ENCODE measurements at regions not wholly inside any gene's neighbourhood (a gene's known extent, or its start where the extent isn't known, plus 50 kb on each side); places are given as distances from the start of the nearest gene placed in this dataset.
A peak's percentile ranks its signal among the peaks of the same experiment; 100 is the strongest.

DNA sequence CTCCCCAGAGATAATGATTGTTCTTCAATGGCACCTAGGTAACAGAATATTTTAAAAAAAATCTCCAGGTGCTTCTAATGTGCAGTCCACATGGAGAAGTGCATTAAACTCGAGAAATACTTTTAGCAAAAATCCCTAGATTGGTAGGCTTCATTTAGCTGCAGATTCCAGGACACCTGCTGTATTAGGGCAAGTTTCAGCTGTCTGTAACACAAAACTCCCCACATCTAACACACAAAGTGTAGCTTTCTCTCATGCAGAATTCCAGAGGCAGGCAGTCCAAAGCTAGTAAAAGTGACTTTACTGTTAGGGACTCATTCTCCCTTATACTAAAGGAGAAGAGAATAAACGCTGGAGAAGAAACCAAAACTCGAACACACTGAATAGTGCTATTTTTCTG lies 1414.3 kb upstream of the B3GALT2 start:
- no peak overlapping the region for H3K4me3 ChIP-seq (ENCODE audit: low read length)
- no peaks in the 10 kb centered on the region for H3K4me1 ChIP-seq (ENCODE audit: control insufficient read depth, insufficient read depth, low read length)
- H3K9me3 ChIP-seq (ENCODE audit: control insufficient read depth, low read length): no peaks in the 10 kb centered on the region
- WGBS: 67% methylated on average over 3 of the region's 3 CpGs
- no peak for DNase-seq
- no peak overlapping the region for H3K27ac ChIP-seq (ENCODE audit: low read length)
- H3K27me3 ChIP-seq (ENCODE audit: control insufficient read depth, insufficient read depth): no peaks in the 10 kb centered on the region
- no peak for ATAC-seq
- intact Hi-C loops (cut with DNase I): no loop called here

DNA sequence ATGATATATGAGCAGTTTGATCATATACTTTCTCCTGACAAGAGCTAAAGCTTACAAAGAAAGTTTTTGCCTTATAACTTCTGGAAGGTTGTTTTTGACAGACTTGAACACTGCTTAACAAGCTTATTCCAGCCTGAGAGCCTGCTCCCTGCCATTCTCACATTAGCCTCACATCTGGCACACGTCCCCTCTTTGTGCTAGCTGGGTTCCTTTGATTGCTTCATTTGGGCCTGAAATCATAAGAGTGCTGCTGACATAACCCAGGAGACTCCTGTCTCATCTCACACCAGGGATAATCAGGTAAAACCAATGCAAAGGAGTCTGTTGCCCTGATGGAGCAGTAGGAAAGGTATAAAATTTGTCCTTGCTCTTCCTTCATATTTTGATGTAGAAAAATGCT lies 1411.7 kb upstream of the B3GALT2 start:
- DNase-seq: no peak
- Histone ChIP-seq H3K9me3 (ENCODE audit: control insufficient read depth, low read length) (no peaks in the 10 kb centered on the region), H3K27me3 (ENCODE audit: control insufficient read depth, insufficient read depth) (no peaks in the 10 kb centered on the region), H3K4me3 (ENCODE audit: low read length) (no peak overlapping the region), H3K4me1 (ENCODE audit: control insufficient read depth, insufficient read depth, low read length) (no peaks in the 10 kb centered on the region), H3K27ac (ENCODE audit: low read length) (no peak overlapping the region)
- 15% methylated on average over 1 of the region's 1 CpG for WGBS
- ATAC-seq: no peak
- intact Hi-C loops (cut with DNase I): no loop called here

- DNase-seq (no peak), ATAC-seq (no peak)
- no peak overlapping the region for H3K27ac ChIP-seq (ENCODE audit: low read length)
- H3K4me1 ChIP-seq (ENCODE audit: control insufficient read depth, insufficient read depth, low read length): no peaks in the 10 kb centered on the region
- H3K4me3 ChIP-seq (ENCODE audit: low read length): no peak overlapping the region
- H3K9me3 ChIP-seq (ENCODE audit: control insufficient read depth, low read length): no peaks in the 10 kb centered on the region
- intact Hi-C loops (cut with DNase I): no loop called here
- H3K27me3 ChIP-seq (ENCODE audit: control insufficient read depth, insufficient read depth): no peaks in the 10 kb centered on the region
- WGBS: 55% methylated on average over 1 of the region's 1 CpG
Observed at GRCh38 chr1:194586302-194586701, 1399.9 kb upstream of the B3GALT2 start.

DNA sequence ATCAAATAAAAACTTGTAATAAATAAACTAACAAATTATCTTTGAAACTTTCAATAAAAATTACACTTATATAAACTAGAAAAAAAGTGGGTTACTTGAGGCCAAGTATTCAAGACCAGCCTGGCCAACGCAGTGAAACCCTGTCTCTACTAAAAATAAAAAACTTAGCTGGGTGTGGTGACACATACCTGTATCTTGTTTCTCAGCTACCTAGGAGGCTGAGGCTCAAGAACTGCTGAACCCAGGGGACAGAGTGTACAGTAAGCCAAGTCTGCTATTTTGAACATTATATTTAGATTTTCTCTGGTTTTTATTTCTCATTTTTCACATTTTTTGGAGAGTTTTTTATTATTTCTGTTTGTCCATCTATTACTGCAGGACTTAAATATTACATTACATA lies 1397.6 kb upstream of the B3GALT2 start:
- Histone ChIP-seq H3K9me3 (ENCODE audit: control insufficient read depth, low read length) (no peaks in the 10 kb centered on the region), H3K27ac (ENCODE audit: low read length) (no peak overlapping the region), H3K4me3 (ENCODE audit: low read length) (no peak overlapping the region), H3K4me1 (ENCODE audit: control insufficient read depth, insufficient read depth, low read length) (no peaks in the 10 kb centered on the region), H3K27me3 (ENCODE audit: control insufficient read depth, insufficient read depth) (no peaks in the 10 kb centered on the region)
- DNase-seq (no peak), ATAC-seq (no peak)
- intact Hi-C loops (cut with DNase I): no loop called here
- 74% methylated on average over 1 of the region's 1 CpG for WGBS

GRCh38 chr1:194570476-194570875 lies 1384.1 kb upstream of the B3GALT2 start:
- Histone ChIP-seq H3K27ac (ENCODE audit: low read length) (no peak overlapping the region), H3K4me1 (ENCODE audit: control insufficient read depth, insufficient read depth, low read length) (no peaks in the 10 kb centered on the region), H3K9me3 (ENCODE audit: control insufficient read depth, low read length) (no peaks in the 10 kb centered on the region), H3K4me3 (ENCODE audit: low read length) (no peak overlapping the region), H3K27me3 (ENCODE audit: control insufficient read depth, insufficient read depth) (no peaks in the 10 kb centered on the region)
- intact Hi-C loops (cut with DNase I): no loop called here
- ATAC-seq: no peak
- no peak for DNase-seq

DNA sequence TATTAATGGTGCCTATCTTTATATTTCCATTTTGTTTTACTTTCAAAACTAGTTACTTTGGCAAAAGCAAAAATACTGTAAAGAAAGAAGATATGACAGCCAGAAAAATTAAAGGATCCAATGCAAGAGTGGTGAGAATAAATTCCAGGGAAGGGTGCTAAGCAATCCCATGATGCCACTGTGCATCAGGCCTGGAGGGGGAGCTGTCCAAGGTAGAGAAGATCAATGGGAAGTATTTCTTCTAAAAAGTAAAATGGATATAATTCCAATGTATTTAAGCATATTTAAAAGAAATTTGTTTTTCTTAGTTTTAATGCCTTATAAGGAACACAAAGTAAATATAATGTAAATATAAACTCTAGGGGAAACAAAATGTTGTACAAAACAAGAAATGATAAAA lies 1382.2 kb upstream of the B3GALT2 start:
- H3K4me3 ChIP-seq (ENCODE audit: low read length): no peak overlapping the region
- no peak for ATAC-seq
- intact Hi-C loops (cut with DNase I): no loop called here
- H3K27ac ChIP-seq (ENCODE audit: low read length): no peak overlapping the region
- no peak for DNase-seq
- H3K9me3 ChIP-seq (ENCODE audit: control insufficient read depth, low read length): no peaks in the 10 kb centered on the region
- H3K27me3 ChIP-seq (ENCODE audit: control insufficient read depth, insufficient read depth): no peaks in the 10 kb centered on the region
- no peaks in the 10 kb centered on the region for H3K4me1 ChIP-seq (ENCODE audit: control insufficient read depth, insufficient read depth, low read length)

- DNase-seq (no peak), ATAC-seq (no peak)
- Histone ChIP-seq H3K27me3 (ENCODE audit: control insufficient read depth, insufficient read depth) (no peaks in the 10 kb centered on the region), H3K9me3 (ENCODE audit: control insufficient read depth, low read length) (no peaks in the 10 kb centered on the region), H3K4me1 (ENCODE audit: control insufficient read depth, insufficient read depth, low read length) (no peaks in the 10 kb centered on the region), H3K27ac (ENCODE audit: low read length) (no peak overlapping the region), H3K4me3 (ENCODE audit: low read length) (no peak overlapping the region)
- intact Hi-C loops (cut with DNase I): no loop called here
Observed at GRCh38 chr1:194548071-194548470, 1361.7 kb upstream of the B3GALT2 start.

DNA sequence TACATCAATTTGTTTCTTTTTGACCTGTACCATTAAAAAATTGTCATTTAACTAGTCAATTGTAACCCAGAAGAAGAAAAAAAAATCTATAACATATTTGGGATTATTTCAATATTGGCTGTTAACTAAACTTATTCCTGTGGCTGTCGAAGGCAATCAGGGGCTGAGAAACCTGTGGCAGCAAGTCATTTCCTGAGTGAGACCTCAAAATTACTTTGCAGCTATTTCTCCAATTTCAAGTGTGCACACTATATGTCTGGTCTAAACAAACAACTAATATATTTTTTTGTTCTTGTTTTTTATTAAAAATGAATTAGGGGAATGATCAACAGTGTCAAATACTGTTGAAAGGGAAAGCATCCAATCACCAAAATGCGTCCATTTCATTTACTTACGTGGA lies 1357.6 kb upstream of the B3GALT2 start:
- 82% methylated on average over 3 of the region's 3 CpGs for WGBS
- intact Hi-C loops (cut with DNase I): no loop called here
- Histone ChIP-seq H3K27ac (ENCODE audit: low read length) (no peak overlapping the region), H3K4me3 (ENCODE audit: low read length) (no peak overlapping the region), H3K4me1 (ENCODE audit: control insufficient read depth, insufficient read depth, low read length) (no peaks in the 10 kb centered on the region), H3K9me3 (ENCODE audit: control insufficient read depth, low read length) (no peaks in the 10 kb centered on the region), H3K27me3 (ENCODE audit: control insufficient read depth, insufficient read depth) (no peaks in the 10 kb centered on the region)
- DNase-seq (no peak), ATAC-seq (no peak)

DNA sequence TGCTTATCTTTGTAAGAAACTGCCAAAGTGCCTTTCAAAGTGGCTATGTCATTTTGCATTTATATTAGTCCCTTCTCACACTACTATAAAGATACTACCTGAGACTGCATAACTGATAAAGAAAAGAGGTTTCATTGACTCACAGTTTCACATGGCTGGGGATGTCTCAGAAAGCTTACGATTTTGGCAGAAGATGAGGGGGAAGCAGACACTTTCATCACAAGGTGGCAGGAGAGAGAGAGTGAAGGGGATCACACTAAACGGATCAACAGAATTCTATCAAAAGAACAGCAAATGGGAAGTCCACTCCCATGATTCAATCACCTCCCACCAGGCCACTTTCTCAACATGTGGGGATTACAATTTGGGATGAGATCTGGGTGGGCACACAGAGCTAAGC lies 1352.0 kb upstream of the B3GALT2 start:
- DNase-seq (no peak), ATAC-seq (no peak)
- Histone ChIP-seq H3K4me1 (ENCODE audit: control insufficient read depth, insufficient read depth, low read length) (no peaks in the 10 kb centered on the region), H3K27ac (ENCODE audit: low read length) (no peak overlapping the region), H3K27me3 (ENCODE audit: control insufficient read depth, insufficient read depth) (no peaks in the 10 kb centered on the region), H3K4me3 (ENCODE audit: low read length) (no peak overlapping the region), H3K9me3 (ENCODE audit: control insufficient read depth, low read length) (no peaks in the 10 kb centered on the region)
- WGBS: 34% methylated on average over 2 of the region's 2 CpGs
- intact Hi-C loops (cut with DNase I): no loop called here

DNA sequence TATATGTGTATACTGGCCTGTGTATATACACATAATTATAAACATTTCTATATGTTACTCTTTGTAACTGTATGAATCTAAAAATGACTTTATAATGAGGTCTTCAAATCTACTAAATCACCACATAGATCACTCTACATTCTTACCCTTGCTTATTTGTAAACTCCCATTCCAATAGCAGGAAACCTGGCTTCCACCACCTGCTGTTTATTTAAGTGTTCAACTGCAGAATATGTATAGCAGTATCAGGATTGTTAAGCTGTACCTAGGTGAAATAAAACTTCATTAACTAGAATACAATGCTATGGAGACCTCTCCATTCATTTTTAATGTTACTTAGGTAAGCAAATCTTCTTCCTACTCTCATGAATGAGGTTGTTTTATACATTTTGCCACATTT lies 1351.1 kb upstream of the B3GALT2 start:
- Histone ChIP-seq H3K27ac (ENCODE audit: low read length) (no peak overlapping the region), H3K9me3 (ENCODE audit: control insufficient read depth, low read length) (no peaks in the 10 kb centered on the region), H3K4me1 (ENCODE audit: control insufficient read depth, insufficient read depth, low read length) (no peaks in the 10 kb centered on the region), H3K27me3 (ENCODE audit: control insufficient read depth, insufficient read depth) (no peaks in the 10 kb centered on the region), H3K4me3 (ENCODE audit: low read length) (no peak overlapping the region)
- intact Hi-C loops (cut with DNase I): no loop called here
- no peak for ATAC-seq
- DNase-seq: no peak

- intact Hi-C loops (cut with DNase I): no loop called here
- 25% methylated on average over 6 of the region's 6 CpGs for WGBS
Observed at GRCh38 chr1:194535369-194535768, 1349.0 kb upstream of the B3GALT2 start.

DNA sequence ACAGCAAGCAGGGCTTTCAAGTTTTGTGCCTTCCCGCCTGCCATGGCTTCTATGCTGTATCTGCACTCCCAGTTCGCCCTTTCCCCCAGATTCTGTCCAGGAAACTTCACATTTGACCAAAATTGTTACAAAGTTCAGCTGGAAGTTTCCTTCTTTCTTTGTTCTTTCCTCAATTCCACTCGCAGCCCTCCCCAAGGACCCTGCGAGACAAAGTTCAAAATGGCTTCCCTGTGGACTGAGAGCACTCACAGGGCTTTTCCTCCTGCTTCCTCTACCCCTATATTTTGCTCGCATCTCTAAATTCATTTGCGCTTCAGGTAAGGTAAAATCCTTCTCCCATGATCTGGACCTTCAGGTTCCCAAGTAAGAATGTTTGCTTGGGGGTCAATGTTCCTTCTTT lies 1348.4 kb upstream of the B3GALT2 start:
- Histone ChIP-seq H3K9me3 (ENCODE audit: control insufficient read depth, low read length) (no peaks in the 10 kb centered on the region), H3K4me3 (ENCODE audit: low read length) (no peak overlapping the region), H3K27me3 (ENCODE audit: control insufficient read depth, insufficient read depth) (no peaks in the 10 kb centered on the region), H3K27ac (ENCODE audit: low read length) (no peak overlapping the region), H3K4me1 (ENCODE audit: control insufficient read depth, insufficient read depth, low read length) (no peaks in the 10 kb centered on the region)
- DNase-seq (peak in 1 of 3 donors; percentile 9), ATAC-seq (no peak)
- WGBS: 67% methylated on average over 6 of the region's 6 CpGs
- intact Hi-C loops (cut with DNase I): no loop called here

More at GRCh38 chr1:194535369-194535768, 1349.0 kb upstream of the B3GALT2 start:
- no peaks in the 10 kb centered on the region for H3K4me1 ChIP-seq (ENCODE audit: control insufficient read depth, insufficient read depth, low read length)
- ATAC-seq (no peak), DNase-seq (peak in 1 of 3 donors; percentile 10)
- no peaks in the 10 kb centered on the region for H3K9me3 ChIP-seq (ENCODE audit: control insufficient read depth, low read length)
- H3K27me3 ChIP-seq (ENCODE audit: control insufficient read depth, insufficient read depth): no peaks in the 10 kb centered on the region
- no peak overlapping the region for H3K27ac ChIP-seq (ENCODE audit: low read length)
- no peak overlapping the region for H3K4me3 ChIP-seq (ENCODE audit: low read length)
